Caco-2 (cell line): ENCODE measurements at regions not wholly inside any gene's neighbourhood (a gene's known extent, or its start where the extent isn't known, plus 50 kb on each side); places are given as distances from the start of the nearest gene placed in this dataset.

Experiments
- BruUV-seq: library from RNA; stranded (reverse); fragments of 400-500 nt; replicated peaks from 2 replicates; lab custom pipeline; 2021; lab: Mats Ljungman, UMichigan
- CTCF ChIA-PET: fragments of 300-600 bp; sonication (Branson Sonifier 250); formaldehyde crosslinking; loops from one replicate; lab custom pipeline; 2022; ENCODE audit warnings: antibody characterized with exemption; lab: Charles Lee
- POLR2A ChIA-PET: fragments of 300-600 bp; sonication (Branson Sonifier 250); formaldehyde crosslinking; loops from one replicate; lab custom pipeline; 2022; ENCODE audit warnings: antibody characterized with exemption; lab: Charles Lee
- DNase-seq, 2 experiments: peaks; one replicate each; pipeline versions ENCODE4 v3.0.0 to v3.0.0-alpha.2; 2020 to 2022
- H3K27me3 ChIP-seq: replicated peaks from 2 replicates; pipeline ENCODE4 v1.6.0; 2011; ENCODE audit warnings: low read length; ENCODE audit not compliant: control insufficient read depth, insufficient read depth
- H3K36me3 ChIP-seq: 2 replicates; pipeline ENCODE4 v1.5.1; 2011; ENCODE audit warnings: low read length; ENCODE audit not compliant: control insufficient read depth, insufficient read depth
- H3K4me1 ChIP-seq: fragments of 250-450 bp; sonication (Bioruptor Pico); 2 replicates; pipeline ENCODE4 v1.5.1; 2020; ENCODE audit warnings: mild to moderate bottlenecking
- H3K4me3 ChIP-seq: 2 replicates; pipeline ENCODE4 v1.5.1; 2011; ENCODE audit warnings: low read depth, mild to moderate bottlenecking, control low read depth, low read length
- H3K9me3 ChIP-seq: fragments of 250-450 bp; sonication (Bioruptor Pico); 2 replicates; pipeline ENCODE4 v1.5.1; 2020; ENCODE audit warnings: mild to moderate bottlenecking, moderate library complexity
- H3K27ac Mint-ChIP-seq: one replicate; pipeline ENCODE4 v1.8.0; 2022; ENCODE audit warnings: mixed read lengths; ENCODE audit not compliant: unreplicated experiment
- H3K27me3 Mint-ChIP-seq: one replicate; pipeline ENCODE4 v1.8.0; 2022; ENCODE audit warnings: mixed read lengths; ENCODE audit not compliant: insufficient read depth, unreplicated experiment
- H3K36me3 Mint-ChIP-seq: one replicate; pipeline ENCODE4 v1.8.0; 2022; ENCODE audit warnings: mild to moderate bottlenecking, mixed read lengths; ENCODE audit not compliant: insufficient read depth, unreplicated experiment
- H3K4me1 Mint-ChIP-seq: one replicate; pipeline ENCODE4 v1.8.0; 2022; ENCODE audit warnings: low read depth, mixed read lengths; ENCODE audit not compliant: unreplicated experiment
- H3K4me3 Mint-ChIP-seq: one replicate; pipeline ENCODE4 v1.8.0; 2022; ENCODE audit warnings: mild to moderate bottlenecking, moderate library complexity, mixed read lengths; ENCODE audit not compliant: unreplicated experiment
- H3K9me3 Mint-ChIP-seq: one replicate; pipeline ENCODE4 v1.8.0; 2022; ENCODE audit warnings: mixed read lengths; ENCODE audit not compliant: unreplicated experiment
- CTCF ChIP-seq, 2 experiments: fragments of 200-600 bp in 1 of 2; IDR thresholded peaks; 1 replicate in 1 of 2; 2 replicates in 1 of 2; pipeline versions ENCODE4 v1.5.1 to v1.8.0; 2011 to 2022; ENCODE audit warnings: antibody characterized with exemption in 1 of 2, control low read depth in 1 of 2, inconsistent platforms in 1 of 2, low read depth in 1 of 2, low read length in 1 of 2, mild to moderate bottlenecking in 1 of 2, moderate library complexity in 1 of 2; ENCODE audit not compliant: insufficient read depth in 1 of 2, severe bottlenecking in 1 of 2, unreplicated experiment in 1 of 2
- intact Hi-C: fragments of 100-400 bp; cut with micrococcal nuclease; formaldehyde crosslinking; loops from one replicate; pipeline ENCODE4 v1.10.0; 2022; ENCODE audit not compliant: unreplicated experiment

GRCh38 chr15:46880791-46881190 is 836.5 kb upstream of the SEMA6D start:
- no TSS peak for BruUV-seq
- Mint-ChIP-seq H3K4me1 (no peaks in the 10 kb centered on the region), H3K4me3 (no peak overlapping the region), H3K27me3 (no peaks in the 10 kb centered on the region), H3K27ac (no peak overlapping the region), H3K9me3 (peaks cover 17% of the 10 kb centered on the region), H3K36me3 (no peaks in the 10 kb centered on the region)
- H3K4me3 ChIP-seq = no peak overlapping the region
- CTCF ChIA-PET = no interaction called here
- H3K4me1 ChIP-seq = peaks cover 9% of the 10 kb centered on the region; the same call in 1 of the 2 replicates
- H3K9me3 ChIP-seq = no peaks in the 10 kb centered on the region; the same call in 1 of the 2 replicates
- intact Hi-C loops = no loop called here
- no peak for DNase-seq
- POLR2A ChIA-PET = no interaction called here
- no peaks in the 10 kb centered on the region for H3K27me3 ChIP-seq
- no peak for TF ChIP-seq CTCF (IDR thresholded peaks at IDR 0.05; ENCODE audit: insufficient read depth in 1 of 2, low read depth in 1 of 2, low read length in 1 of 2, severe bottlenecking in 1 of 2, unreplicated experiment in 1 of 2)
- H3K36me3 ChIP-seq = no peaks in the 10 kb centered on the region

GRCh38 chr15:46892621-46893160 is 824.6 kb upstream of the SEMA6D start:
- H3K4me3 Mint-ChIP-seq = no peak overlapping the region
- no peak overlapping the region for H3K4me3 ChIP-seq
- no TSS peak for BruUV-seq
- peaks cover 7% of the 10 kb centered on the region for H3K4me1 Mint-ChIP-seq
- H3K9me3 ChIP-seq = peaks cover 12% of the 10 kb centered on the region; the same call in 1 of the 2 replicates
- CTCF ChIA-PET = no interaction called here
- no peaks in the 10 kb centered on the region for H3K36me3 ChIP-seq
- TF ChIP-seq CTCF (IDR thresholded peaks at IDR 0.05; ENCODE audit: insufficient read depth in 1 of 2, low read depth in 1 of 2, low read length in 1 of 2, severe bottlenecking in 1 of 2, unreplicated experiment in 1 of 2) = no peak
- DNase-seq = peak in 1 of 2 experiments; percentile 35
- peak overlapping the region; percentile 25 for H3K27ac Mint-ChIP-seq
- peaks cover 9% of the 10 kb centered on the region for H3K9me3 Mint-ChIP-seq
- no peaks in the 10 kb centered on the region for H3K36me3 Mint-ChIP-seq
- POLR2A ChIA-PET = no interaction called here
- no peaks in the 10 kb centered on the region for H3K27me3 Mint-ChIP-seq
- H3K4me1 ChIP-seq = peaks cover 34% of the 10 kb centered on the region
- no peaks in the 10 kb centered on the region for H3K27me3 ChIP-seq
- intact Hi-C loops = no loop called here

- no peak for DNase-seq
- H3K4me1 ChIP-seq = peaks cover 34% of the 10 kb centered on the region
- no peaks in the 10 kb centered on the region for H3K36me3 ChIP-seq
- BruUV-seq = no TSS peak
- H3K9me3 ChIP-seq = peaks cover 7% of the 10 kb centered on the region; the same call in 1 of the 2 replicates
- H3K4me3 ChIP-seq = no peak overlapping the region
- no peaks in the 10 kb centered on the region for H3K27me3 ChIP-seq
- POLR2A ChIA-PET = no interaction called here
- H3K4me1 Mint-ChIP-seq = peaks cover 7% of the 10 kb centered on the region
- H3K9me3 Mint-ChIP-seq = peaks cover 9% of the 10 kb centered on the region
- H3K27me3 Mint-ChIP-seq = no peaks in the 10 kb centered on the region
- CTCF ChIA-PET = no interaction called here
- no peaks in the 10 kb centered on the region for H3K36me3 Mint-ChIP-seq
- no peak overlapping the region for H3K27ac Mint-ChIP-seq
- intact Hi-C loops = no loop called here
- no peak overlapping the region for H3K4me3 Mint-ChIP-seq
- TF ChIP-seq CTCF (IDR thresholded peaks at IDR 0.05; ENCODE audit: insufficient read depth in 1 of 2, low read depth in 1 of 2, low read length in 1 of 2, severe bottlenecking in 1 of 2, unreplicated experiment in 1 of 2) = no peak
Measured at GRCh38 chr15:46894644-46895043, 822.7 kb upstream of the SEMA6D start.
